ENCODE measurements at regions not wholly inside any gene's neighbourhood (a gene's known extent, or its start where the extent isn't known, plus 50 kb on each side); places are given as distances from the start of the nearest gene placed in this dataset.

GRCh38 chr18:57947117-57947516 is 96.9 kb upstream of the NEDD4L start:
- DNase-seq, result no peak
- Histone ChIP-seq H3K9me3 (no peaks in the 10 kb centered on the region), H3K27ac (no peak overlapping the region), H3K27me3 (no peaks in the 10 kb centered on the region), H3K4me1 (ENCODE audit: insufficient read depth) (no peaks in the 10 kb centered on the region), H3K36me3 (no peaks in the 10 kb centered on the region), H3K4me3 (no peak overlapping the region)
- TF ChIP-seq POLR2A (IDR thresholded peaks at IDR 0.05) (no peak), CTCF (IDR thresholded peaks at IDR 0.05) (no peak), EP300 (IDR thresholded peaks at IDR 0.05) (no peak)
- WGBS, 3 donors, result 87 to 93% (median 89%) methylated on average over 3 of the region's 3 CpGs
- intact Hi-C loops (cut with DNase I), result no loop called here

- TF ChIP-seq EP300 (IDR thresholded peaks at IDR 0.05), result no peak
- TF ChIP-seq CTCF (IDR thresholded peaks at IDR 0.05), result no peak
- no peak for TF ChIP-seq POLR2A (IDR thresholded peaks at IDR 0.05)
- H3K27me3 ChIP-seq, result no peaks in the 10 kb centered on the region
- no peak for DNase-seq
- WGBS, 3 donors, result 7 to 25% (median 13%) methylated on average over 1 of the region's 1 CpG
- H3K27ac ChIP-seq, result no peak overlapping the region
- no peaks in the 10 kb centered on the region for H3K4me1 ChIP-seq (ENCODE audit: insufficient read depth)
- no peak overlapping the region for H3K4me3 ChIP-seq
- H3K9me3 ChIP-seq, result no peaks in the 10 kb centered on the region
- intact Hi-C loops (cut with DNase I), result no loop called here
- H3K36me3 ChIP-seq, result no peaks in the 10 kb centered on the region
Measured at GRCh38 chr18:57943723-57944122, 100.3 kb upstream of the NEDD4L start.

- intact Hi-C loops (cut with DNase I), result no loop called here
- no peak overlapping the region for H3K27ac ChIP-seq
- DNase-seq, result no peak
- 97 to 100% (median 98%) methylated on average over 1 of the region's 1 CpG for WGBS, 3 donors
- H3K27me3 ChIP-seq, result no peaks in the 10 kb centered on the region
- no peak overlapping the region for H3K4me3 ChIP-seq
- no peaks in the 10 kb centered on the region for H3K4me1 ChIP-seq (ENCODE audit: insufficient read depth)
- no peaks in the 10 kb centered on the region for H3K9me3 ChIP-seq
- TF ChIP-seq EP300 (IDR thresholded peaks at IDR 0.05), result no peak
- no peak for TF ChIP-seq CTCF (IDR thresholded peaks at IDR 0.05)
- TF ChIP-seq POLR2A (IDR thresholded peaks at IDR 0.05), result no peak
- H3K36me3 ChIP-seq, result no peaks in the 10 kb centered on the region
Measured at GRCh38 chr18:57942493-57942892, 101.5 kb upstream of the NEDD4L start.

DNA sequence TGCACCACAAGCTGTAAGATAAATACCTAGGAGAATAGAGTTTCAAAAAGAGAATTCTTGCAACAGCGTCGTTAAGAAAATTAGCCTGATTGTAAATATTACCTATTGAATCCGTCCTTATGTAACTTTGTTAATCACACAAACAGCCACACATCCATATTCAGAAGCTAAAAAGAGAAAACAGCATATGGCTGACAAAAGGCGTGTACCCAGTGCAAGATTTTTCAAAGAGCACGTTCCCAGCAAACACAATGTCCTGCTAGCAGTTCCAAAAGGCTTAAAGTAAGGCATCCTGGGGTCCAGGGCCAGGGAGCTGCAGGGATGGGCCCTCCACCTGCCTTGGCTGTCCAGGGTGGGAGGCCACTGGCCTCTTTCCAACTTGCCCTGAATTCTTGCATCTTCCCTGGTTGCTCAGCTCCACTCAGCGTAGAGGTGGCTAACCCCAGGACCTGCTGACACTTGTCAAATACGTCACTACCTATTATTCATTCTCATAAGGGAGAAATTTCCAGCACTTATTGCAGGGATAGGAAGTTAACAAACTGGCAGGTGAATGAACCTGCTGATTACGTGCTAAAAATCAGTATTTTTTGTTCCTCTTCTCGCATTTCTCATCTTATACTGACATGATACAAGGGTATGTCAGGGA is 102.1 kb upstream of the NEDD4L start:
- intact Hi-C loops (cut with DNase I), result no loop called here
- DNase-seq, result no peak
- no peaks in the 10 kb centered on the region for H3K27me3 ChIP-seq
- H3K4me3 ChIP-seq, result no peak overlapping the region
- no peaks in the 10 kb centered on the region for H3K4me1 ChIP-seq (ENCODE audit: insufficient read depth)
- WGBS, 3 donors, result 86 to 92% (median 87%) methylated on average over 9 of the region's 9 CpGs
- H3K27ac ChIP-seq, result no peak overlapping the region
- H3K9me3 ChIP-seq, result no peaks in the 10 kb centered on the region
- H3K36me3 ChIP-seq, result no peaks in the 10 kb centered on the region
- no peak for TF ChIP-seq POLR2A (IDR thresholded peaks at IDR 0.05)
- TF ChIP-seq CTCF (IDR thresholded peaks at IDR 0.05), result no peak
- TF ChIP-seq EP300 (IDR thresholded peaks at IDR 0.05), result no peak
